Renal cortical epithelial cell (primary cell): ENCODE measurements at regions not wholly inside any gene's neighbourhood (a gene's known extent, or its start where the extent isn't known, plus 50 kb on each side); places are given as distances from the start of the nearest gene placed in this dataset.
"Not testable (repeated sequence)": the region's sequence is repeated elsewhere in the genome, so short reads cannot be mapped to it uniquely, and the experiment has no call there.

ENCODE experiments used
- DNase-seq: peaks from one replicate; pipeline ENCODE4 v3.0.0-alpha.2; 2011; ENCODE audit warnings: low read depth

- DNase-seq, result peak; percentile 4
Measured at GRCh38 chr2:156005999-156006712, 326.4 kb downstream of the NR4A2 start.

DNA sequence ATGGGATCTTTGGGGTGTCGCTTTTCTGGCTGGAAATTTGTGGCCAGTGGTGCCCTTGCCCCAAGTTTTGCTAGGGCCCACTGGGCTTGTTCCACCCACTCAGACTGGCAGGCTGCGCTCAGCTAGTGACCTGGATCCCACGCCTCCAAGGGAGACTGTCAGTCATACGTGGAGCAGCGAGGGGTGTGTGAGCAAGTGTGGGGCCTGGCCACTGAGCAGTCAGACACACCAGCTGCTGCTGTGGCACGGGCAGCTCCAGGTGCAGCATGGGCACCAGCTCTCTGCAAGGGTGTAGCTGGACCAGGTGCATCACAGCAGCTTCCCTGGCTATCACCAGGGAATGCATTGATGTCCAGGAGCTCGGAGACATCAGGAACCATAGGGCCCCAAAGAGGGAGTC lies 327.0 kb downstream of the NR4A2 start:
- DNase-seq, result no peak

DNA sequence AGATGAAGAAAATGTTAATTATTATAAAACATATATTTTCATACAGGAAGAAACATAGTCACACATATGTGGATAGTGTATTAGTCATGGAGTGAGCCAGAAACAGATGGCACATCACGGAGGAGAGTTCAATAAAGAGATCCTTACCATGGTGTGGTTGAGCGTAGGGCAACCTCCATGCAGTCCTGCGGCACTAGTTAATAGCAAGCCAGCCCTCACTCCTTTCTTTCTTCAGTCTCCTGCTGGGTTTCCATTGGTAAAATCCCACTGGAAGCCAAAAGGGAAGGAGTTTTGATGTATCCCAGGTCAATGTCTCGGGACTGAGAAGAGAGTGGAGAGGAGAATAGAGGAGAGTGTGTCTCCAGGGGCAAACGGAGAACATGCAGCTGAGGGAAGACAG lies 328.1 kb downstream of the NR4A2 start:
- DNase-seq, result no peak

DNA sequence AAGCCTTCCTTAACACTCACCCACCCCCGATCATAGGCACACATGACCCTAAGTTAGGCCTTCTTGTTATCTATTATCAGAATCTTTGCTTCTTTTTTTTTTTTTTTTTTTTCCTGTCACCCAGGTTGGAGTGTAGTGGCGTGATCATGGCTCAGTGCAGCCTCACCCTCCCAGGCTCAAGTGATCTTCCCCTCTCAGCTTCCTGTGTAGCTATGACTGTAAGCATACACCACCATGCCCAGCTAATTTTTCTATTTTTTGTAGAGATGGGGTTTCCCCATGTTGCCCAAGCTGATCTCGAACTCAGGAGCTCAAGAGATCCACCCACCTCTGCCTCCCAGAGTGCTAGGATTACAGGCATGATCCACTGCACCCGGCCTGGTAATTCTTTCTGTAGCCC lies 328.7 kb downstream of the NR4A2 start:
- no peak for DNase-seq

DNA sequence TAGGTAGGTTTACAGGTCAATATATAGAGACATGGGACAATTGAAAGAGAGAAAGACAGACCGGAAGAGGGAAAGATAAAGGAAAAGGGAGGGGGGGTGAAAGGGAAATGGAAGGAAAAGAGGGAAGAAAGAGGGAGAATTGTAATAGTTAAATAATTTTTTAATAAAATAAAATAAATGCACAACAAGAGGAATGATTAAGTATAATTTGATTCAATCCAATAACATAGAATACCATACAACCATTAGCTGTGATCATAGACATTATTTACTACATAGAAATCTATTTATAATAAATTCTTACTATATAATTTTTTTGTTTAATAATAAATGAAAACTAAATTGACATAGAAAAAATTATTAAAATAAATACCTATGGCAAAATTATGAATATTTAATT lies 330.7 kb downstream of the NR4A2 start:
- no peak for DNase-seq

DNA sequence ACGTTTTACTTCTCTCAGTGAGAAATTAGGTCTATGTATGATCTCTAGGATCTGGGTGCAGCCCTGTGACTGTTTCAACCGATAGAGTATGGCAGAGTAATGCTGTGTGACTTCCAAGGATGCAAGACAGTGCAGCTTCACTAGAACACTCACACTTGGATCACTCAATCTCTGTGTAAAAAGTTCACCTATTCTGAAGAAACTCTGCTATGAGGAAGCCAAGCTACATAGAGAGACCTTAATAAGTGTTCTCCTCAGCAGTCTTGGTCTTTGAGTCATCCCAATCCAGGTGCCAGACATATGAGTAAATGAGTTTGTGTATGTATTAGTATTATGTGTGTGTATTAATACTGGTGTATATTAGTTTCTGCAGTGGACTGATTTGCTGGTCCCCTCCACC lies 335.0 kb downstream of the NR4A2 start:
- DNase-seq, result no peak

- DNase-seq, result no peak
Measured at GRCh38 chr2:155994315-155994714, 338.2 kb downstream of the NR4A2 start.

DNA sequence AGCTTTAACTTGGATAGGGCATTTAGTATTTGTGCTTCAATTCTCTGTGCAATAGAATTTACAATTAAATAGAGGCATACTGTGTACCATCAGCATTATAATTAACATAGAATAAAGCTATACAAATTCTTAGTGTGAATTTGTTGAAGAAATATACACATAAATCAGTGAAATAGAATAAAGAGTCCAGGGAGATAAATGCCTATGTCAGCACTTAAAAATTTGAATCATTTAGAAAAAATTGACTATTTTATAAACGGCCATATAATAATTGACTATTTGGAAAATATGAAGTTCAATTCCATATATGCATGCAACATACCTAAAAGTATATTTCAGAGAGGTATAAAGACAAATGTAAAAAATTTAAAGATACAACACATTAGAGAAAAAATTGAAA lies 348.7 kb downstream of the NR4A2 start:
- DNase-seq, result no peak

- DNase-seq, result no peak
Measured at GRCh38 chr2:155982135-155982534, 350.4 kb downstream of the NR4A2 start.

DNA sequence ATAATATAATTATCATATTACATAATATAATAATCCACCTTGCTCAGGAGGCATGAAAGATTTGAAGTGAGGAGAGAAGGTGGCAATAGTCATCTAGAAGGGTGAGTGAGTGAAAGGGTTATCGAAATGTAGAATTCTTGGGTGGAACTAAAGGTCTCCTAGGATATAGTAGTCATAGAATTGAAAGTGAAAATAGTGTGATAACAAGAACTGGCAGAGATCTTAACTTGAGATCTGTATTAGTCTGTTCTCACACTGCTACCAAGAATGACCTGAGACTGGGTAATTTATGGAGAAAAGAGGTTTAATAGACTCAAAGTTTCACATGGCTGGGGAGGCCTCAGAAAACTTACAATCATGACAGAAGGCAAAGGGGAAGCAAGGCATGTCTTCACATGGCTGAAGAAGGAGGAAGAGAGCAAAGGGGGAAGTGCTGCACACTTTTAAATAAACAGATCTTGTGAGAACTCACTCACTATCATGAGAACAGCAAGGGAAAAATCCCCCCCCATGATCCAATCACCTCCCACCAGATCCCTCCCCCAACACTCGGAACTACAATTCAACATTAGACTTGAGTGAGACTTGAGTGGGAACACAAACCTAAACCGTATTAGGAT lies 351.5 kb downstream of the NR4A2 start:
- DNase-seq, result no peak

DNA sequence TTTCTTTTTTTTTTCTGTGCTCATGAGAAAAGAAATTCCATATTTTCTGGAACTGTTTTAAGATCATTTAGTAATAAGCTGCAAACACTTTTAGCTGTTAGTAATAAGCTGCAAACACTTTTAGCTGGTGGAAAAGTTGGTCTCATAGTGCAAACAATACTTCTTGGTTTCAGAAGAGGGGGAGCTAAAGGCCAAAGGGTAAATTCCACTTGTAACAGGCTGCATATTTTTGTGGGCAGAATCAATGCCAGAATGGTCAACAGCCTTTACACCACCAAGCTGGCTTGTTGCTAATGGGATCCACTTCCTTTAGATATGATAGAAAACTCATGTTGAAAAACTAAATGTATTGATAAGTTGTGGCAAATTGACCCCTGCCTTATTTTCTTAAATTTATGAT lies 356.8 kb downstream of the NR4A2 start:
- peak; percentile 59 for DNase-seq

DNA sequence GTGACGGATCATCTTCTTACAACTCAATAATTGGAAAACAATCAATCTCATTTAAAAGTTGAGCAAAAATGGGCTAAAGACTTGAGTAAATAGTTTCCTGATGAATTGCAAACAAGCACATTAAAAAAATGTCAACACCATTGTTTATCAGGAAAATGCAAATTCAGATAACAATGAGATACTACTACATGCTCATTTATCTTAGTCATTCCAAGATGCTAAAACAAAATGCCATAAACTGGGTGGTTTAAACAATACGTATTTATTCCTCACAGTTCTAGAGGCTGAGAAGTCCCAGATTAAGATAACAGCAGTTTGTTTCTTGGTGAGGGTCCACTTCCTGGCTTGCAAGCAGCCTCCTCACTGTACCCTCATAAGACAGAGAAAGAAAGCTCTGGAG lies 359.6 kb downstream of the NR4A2 start:
- DNase-seq, result no peak

DNA sequence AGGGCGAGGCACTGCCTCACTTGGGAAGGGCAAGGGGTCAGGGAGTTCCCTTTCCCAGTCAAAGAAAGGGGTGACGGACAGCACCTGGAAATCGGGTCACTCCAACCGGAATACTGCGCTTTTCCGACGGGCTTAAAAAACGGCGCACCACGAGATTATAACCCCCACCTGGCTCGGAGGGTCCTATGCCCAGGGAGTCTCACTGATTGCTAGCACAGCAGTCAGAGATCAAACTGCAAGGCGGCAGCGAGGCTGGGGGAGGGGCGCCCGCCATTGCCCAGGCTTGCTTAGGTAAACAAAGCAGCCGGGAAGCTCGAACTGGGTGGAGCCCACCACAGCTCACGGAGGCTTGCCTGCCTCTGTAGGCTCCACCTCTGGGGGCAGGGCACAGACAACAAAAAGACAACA lies 366.5 kb downstream of the NR4A2 start:
- not testable (repeated sequence) for DNase-seq

- peak; percentile 3 for DNase-seq
Measured at GRCh38 chr2:155965415-155966063, 367.0 kb downstream of the NR4A2 start.

DNA sequence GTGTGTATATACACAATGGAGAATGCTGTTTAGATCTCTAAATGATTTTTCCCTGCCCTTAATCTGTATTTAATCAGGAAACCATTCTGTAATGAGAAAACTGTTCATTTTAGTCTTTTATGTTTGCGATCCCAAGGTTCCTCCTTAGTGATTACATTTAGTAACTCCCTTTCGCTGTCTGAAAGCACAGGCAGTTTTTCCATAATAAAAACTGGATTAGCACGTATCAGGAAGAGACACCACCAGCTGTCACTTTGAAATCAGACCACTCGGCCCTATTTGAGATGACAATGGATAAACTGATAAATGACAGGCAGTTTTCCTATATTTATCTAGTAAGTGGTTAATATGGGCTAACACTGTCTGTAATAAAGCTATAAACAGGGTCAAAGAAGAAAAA lies 370.9 kb downstream of the NR4A2 start:
- no peak for DNase-seq

- DNase-seq, result no peak
Measured at GRCh38 chr2:155958834-155959233, 373.7 kb downstream of the NR4A2 start.

DNA sequence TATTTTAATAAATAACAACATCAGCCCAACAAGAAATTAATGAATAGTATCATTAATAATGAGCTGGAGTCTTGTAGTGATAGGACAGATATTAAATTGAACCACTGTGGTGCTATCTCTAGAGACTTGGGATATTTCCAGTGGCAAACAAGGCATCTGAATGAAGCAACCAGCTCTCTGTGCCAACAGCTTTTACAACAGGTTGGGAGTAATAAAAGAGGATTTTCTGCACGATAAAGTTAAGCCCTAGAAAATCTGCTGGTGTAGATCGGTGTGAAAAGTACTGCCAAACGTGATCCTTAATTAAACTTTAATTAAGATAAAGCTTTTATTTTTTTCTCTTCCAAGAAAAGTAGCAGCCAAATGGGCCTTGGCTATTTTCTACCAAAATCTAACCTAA lies 385.5 kb downstream of the NR4A2 start:
- DNase-seq, result no peak

- no peak for DNase-seq
Measured at GRCh38 chr2:155944218-155944617, 388.3 kb downstream of the NR4A2 start.

DNA sequence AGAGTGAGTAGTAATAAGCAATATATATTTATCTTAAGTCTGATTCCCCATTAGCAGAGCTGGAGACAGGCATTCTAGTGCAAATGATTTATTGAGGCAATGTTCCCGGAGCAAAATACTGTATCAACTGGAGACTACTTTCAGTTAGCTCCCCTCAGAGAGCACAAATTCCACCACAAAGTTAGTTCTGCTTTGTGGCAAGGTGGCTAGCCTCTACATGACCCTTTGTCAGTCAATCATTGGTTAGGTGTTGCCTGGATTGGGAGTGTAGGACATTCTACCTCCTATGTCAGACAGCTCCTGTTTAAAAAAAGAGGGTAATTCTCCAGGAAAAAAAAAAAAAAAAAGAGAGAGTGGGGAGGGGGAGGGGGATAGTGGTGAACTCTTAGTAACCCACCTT lies 402.2 kb downstream of the NR4A2 start:
- DNase-seq, result no peak

- DNase-seq, result no peak
Measured at GRCh38 chr2:155917380-155917779, 415.1 kb downstream of the NR4A2 start.

DNA sequence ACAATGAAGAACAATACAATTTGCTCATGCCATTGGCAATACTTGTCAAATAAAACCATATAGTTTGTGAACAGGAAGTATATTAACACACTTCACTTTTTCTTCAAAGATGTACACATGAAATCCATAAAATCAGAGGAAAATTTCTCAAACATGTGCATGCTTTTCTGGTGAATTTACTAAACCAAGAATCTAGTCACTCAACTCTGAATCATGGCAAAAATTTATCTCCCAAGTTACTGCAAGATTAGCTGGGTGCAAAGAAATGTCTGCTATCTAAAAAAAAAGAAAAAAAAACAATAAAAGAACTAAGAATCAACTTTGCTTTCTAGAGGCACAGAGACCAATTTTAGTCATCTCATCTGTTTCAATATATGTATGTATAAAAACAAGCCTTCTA lies 419.2 kb downstream of the NR4A2 start:
- no peak for DNase-seq

DNA sequence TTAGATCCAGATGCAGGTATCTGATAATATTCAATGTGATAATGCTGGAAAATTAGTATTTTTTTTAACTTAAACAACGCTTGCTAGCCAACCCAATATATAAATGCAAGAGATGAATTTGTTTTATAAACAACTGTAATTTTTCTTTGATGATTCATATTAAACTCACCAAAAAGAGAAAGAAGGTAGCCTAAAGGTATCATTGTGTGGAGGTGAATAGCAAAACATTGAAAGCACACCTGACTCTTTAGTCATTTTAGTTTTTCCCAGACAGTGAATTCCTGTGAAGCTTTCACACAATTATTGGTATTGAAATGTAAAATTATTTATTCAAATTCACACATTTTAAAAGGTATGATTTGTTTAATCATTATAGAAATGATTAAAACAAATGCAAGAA lies 424.0 kb downstream of the NR4A2 start:
- DNase-seq, result no peak

DNA sequence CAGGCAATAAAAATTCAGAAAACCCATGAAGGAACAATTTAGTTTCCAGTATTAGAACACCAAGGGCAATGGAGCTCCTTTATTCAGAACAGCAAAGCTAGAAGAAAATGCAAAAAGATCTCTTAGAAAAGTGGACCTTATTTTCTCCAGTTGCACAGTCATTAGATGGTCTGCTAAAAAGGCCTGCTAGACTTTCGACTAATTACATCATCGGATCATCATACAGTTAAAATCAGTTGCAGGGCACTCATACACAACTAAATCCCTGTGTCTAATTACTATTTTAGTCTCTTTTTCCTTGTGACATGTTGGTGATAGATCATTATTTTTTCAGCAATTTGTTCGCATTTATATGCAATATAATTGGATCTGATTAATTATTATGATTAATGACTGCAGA lies 425.3 kb downstream of the NR4A2 start:
- DNase-seq, result no peak
